ENCODE measurements at regions not wholly inside any gene's neighbourhood (a gene's known extent, or its start where the extent isn't known, plus 50 kb on each side); places are given as distances from the start of the nearest gene placed in this dataset.
"Not testable (repeated sequence)": the region's sequence is repeated elsewhere in the genome, so short reads cannot be mapped to it uniquely, and the experiment has no call there.

- no peak for DNase-seq
These were observed 50.1 kb upstream of the LTA4H start for GRCh38 chr12:96085475-96085874.

- DNase-seq = not testable (repeated sequence)
These were observed 50.8 kb upstream of the LTA4H start for GRCh38 chr12:96086190-96086589.

GRCh38 chr12:96091833-96092232 lies 56.4 kb upstream of the LTA4H start:
- no peak for DNase-seq

- no peak for DNase-seq
These were observed 58.3 kb upstream of the LTA4H start for GRCh38 chr12:96093543-96094196.

- no peak for DNase-seq
These were observed 58.8 kb upstream of the LTA4H start for GRCh38 chr12:96094201-96094600.

GRCh38 chr12:96098631-96099030 lies 63.2 kb upstream of the LTA4H start:
- DNase-seq = no peak

GRCh38 chr12:96099421-96099820 lies 64.0 kb upstream of the LTA4H start:
- no peak for DNase-seq

- DNase-seq = no peak
These were observed 64.6 kb upstream of the LTA4H start for GRCh38 chr12:96099986-96100385.

GRCh38 chr12:96101806-96102205 lies 66.4 kb upstream of the LTA4H start:
- no peak for DNase-seq

GRCh38 chr12:96103067-96103644 lies 67.8 kb upstream of the LTA4H start:
- DNase-seq = no peak

- no peak for DNase-seq
These were observed 69.2 kb upstream of the LTA4H start for GRCh38 chr12:96104566-96104965.

GRCh38 chr12:96106137-96106536 lies 70.8 kb upstream of the LTA4H start:
- no peak for DNase-seq

GRCh38 chr12:96107236-96107635 lies 71.8 kb upstream of the LTA4H start:
- DNase-seq = no peak

- peak; percentile 10 for DNase-seq
These were observed 72.9 kb upstream of the LTA4H start for GRCh38 chr12:96108321-96108720.

GRCh38 chr12:96108941-96109340 lies 73.6 kb upstream of the LTA4H start:
- DNase-seq = not testable (repeated sequence)

GRCh38 chr12:96112733-96113132 lies 77.3 kb upstream of the LTA4H start:
- DNase-seq = no peak

GRCh38 chr12:96117460-96117859 lies 76.7 kb upstream of the ELK3 start:
- no peak for DNase-seq

GRCh38 chr12:96120359-96121100 lies 73.6 kb upstream of the ELK3 start:
- DNase-seq = no peak

- no peak for DNase-seq
These were observed 72.9 kb upstream of the ELK3 start for GRCh38 chr12:96121271-96121711.

- not testable (repeated sequence) for DNase-seq
These were observed 65.9 kb upstream of the ELK3 start for GRCh38 chr12:96128292-96128691.

GRCh38 chr12:96130396-96131059 lies 63.6 kb upstream of the ELK3 start:
- DNase-seq = no peak

- DNase-seq = no peak
These were observed 62.9 kb upstream of the ELK3 start for GRCh38 chr12:96131230-96131788.

GRCh38 chr12:96132819-96133218 lies 61.4 kb upstream of the ELK3 start:
- peak; percentile 6 for DNase-seq

Measured in activated CD4-positive, alpha-beta T cell treated with anti-CD3 and anti-CD28 coated beads, Interleukin-2, amount 50 U/mL, for 1 hour (primary cell).